Omental fat pad (tissue), 3 donors: ENCODE measurements at regions not wholly inside any gene's neighbourhood (a gene's known extent, or its start where the extent isn't known, plus 50 kb on each side); places are given as distances from the start of the nearest gene placed in this dataset.

ENCODE experiments used
- ATAC-seq: fragments of 150-250 bp; one replicate; pipeline ENCODE4 v1.9.1; 2016; ENCODE audit warnings: mild to moderate bottlenecking, moderate library complexity; ENCODE audit not compliant: low FRiP score
- DNase-seq: peaks from one replicate; pipeline ENCODE4 v3.0.0-alpha.2; 2019; ENCODE audit warnings: low spot score
- CTCF ChIP-seq, 3 donors: fragments of 450-650 bp; IDR thresholded peaks; one replicate each; pipeline ENCODE4 v1.5.1; 2016 to 2017; ENCODE audit warnings: antibody characterized with exemption in 3 of 3, mild to moderate bottlenecking in 3 of 3, moderate library complexity in 2 of 3

GRCh38 chr10:43965033-43965917 is 316.6 kb upstream of the ZNF32 start:
- no peak for ATAC-seq
- no peak for DNase-seq
- no peak for TF ChIP-seq CTCF (IDR thresholded peaks at IDR 0.05)

- TF ChIP-seq CTCF (IDR thresholded peaks at IDR 0.05): no peak
- DNase-seq (no peak), ATAC-seq (no peak)
Observed at GRCh38 chr10:43964486-43964885, 315.8 kb upstream of the ZNF32 start.

GRCh38 chr10:43963793-43964425 is 315.2 kb upstream of the ZNF32 start:
- DNase-seq (no peak), ATAC-seq (no peak)
- TF ChIP-seq CTCF (IDR thresholded peaks at IDR 0.05): no peak

GRCh38 chr10:43963379-43963778 is 314.7 kb upstream of the ZNF32 start:
- no peak for TF ChIP-seq CTCF (IDR thresholded peaks at IDR 0.05)
- ATAC-seq: no peak
- no peak for DNase-seq

GRCh38 chr10:43962346-43963191 is 313.9 kb upstream of the ZNF32 start:
- no peak for ATAC-seq
- no peak for TF ChIP-seq CTCF (IDR thresholded peaks at IDR 0.05)
- DNase-seq: no peak

GRCh38 chr10:43961523-43962345 is 313.1 kb upstream of the ZNF32 start:
- no peak for DNase-seq
- no peak for TF ChIP-seq CTCF (IDR thresholded peaks at IDR 0.05)
- ATAC-seq: no peak
